MM.1S (cell line): ENCODE measurements at regions not wholly inside any gene's neighbourhood (a gene's known extent, or its start where the extent isn't known, plus 50 kb on each side); places are given as distances from the start of the nearest gene placed in this dataset.

ENCODE experiments used
- CTCF ChIP-seq: fragments of 300-600 bp; sonication (generic); IDR thresholded peaks from 2 replicates; pipeline ENCODE4 v1.5.1; 2016; ENCODE audit warnings: antibody characterized with exemption, low read length, mixed read lengths
- EZH2phosphoT487 ChIP-seq: fragments of 300-600 bp; sonication (generic); IDR thresholded peaks from 2 replicates; pipeline ENCODE4 v1.6.1; 2018; ENCODE audit warnings: antibody characterized with exemption, low read length

- TF ChIP-seq CTCF: no peak
- TF ChIP-seq EZH2phosphoT487: no peak
Observed at GRCh38 chr14:28596391-28596790, 170.2 kb upstream of the FOXG1 start.
